ENCODE measurements at regions not wholly inside any gene's neighbourhood (a gene's known extent, or its start where the extent isn't known, plus 50 kb on each side); places are given as distances from the start of the nearest gene placed in this dataset.

GRCh38 chr7:20466543-20467021 lies 135.9 kb downstream of the ITGB8 start:
- no peak for DNase-seq (ENCODE audit: low spot score)
- no peak for TF ChIP-seq CTCF (conservative IDR thresholded peaks at IDR 0.05; ENCODE audit: low read length)
- no peak for TF ChIP-seq EZH2phosphoT487 (IDR thresholded peaks at IDR 0.05; ENCODE audit: borderline replicate concordance, low read depth, low read length)
- no peaks in the 10 kb centered on the region for H3K4me1 ChIP-seq (ENCODE audit: insufficient read depth, low read length, poor library complexity, severe bottlenecking)
- intact Hi-C loops (cut with micrococcal nuclease; ENCODE audit: unreplicated experiment), result no loop called here
- no peak overlapping the region for H3K4me2 ChIP-seq (ENCODE audit: low read length)
- no peaks in the 10 kb centered on the region for H3K36me3 ChIP-seq (ENCODE audit: insufficient read depth, low read length)
- ChIA-PET CTCF (ENCODE audit: unreplicated experiment) (no interaction called here), POLR2A (interaction anchor here (1.1 kb wide), 1 partner anchor 86 kb away, joined by 4 read pairs; no protein-coding TSS in a partner anchor)
- H3K27ac ChIP-seq (ENCODE audit: low read depth, low read length, poor library complexity, severe bottlenecking), result no peak overlapping the region
- no peaks in the 10 kb centered on the region for H3K9me3 ChIP-seq (ENCODE audit: low read length)
- no peaks in the 10 kb centered on the region for H3K79me2 ChIP-seq (ENCODE audit: insufficient read depth, low read depth, low read length)
- no peaks in the 10 kb centered on the region for H4K20me1 ChIP-seq (ENCODE audit: insufficient read depth, low read length)
- H2AFZ ChIP-seq (ENCODE audit: low read length), result no peak overlapping the region
- no TSS peak for BruUV-seq (replicated peaks)
- no peaks in the 10 kb centered on the region for H3K9me2 ChIP-seq (ENCODE audit: insufficient read depth, low read length)
- H3K4me3 ChIP-seq (ENCODE audit: low read depth, low read length, poor library complexity, severe bottlenecking), result no peak overlapping the region

- Histone ChIP-seq H3K36me3 (ENCODE audit: insufficient read depth, low read length) (no peaks in the 10 kb centered on the region), H2AFZ (ENCODE audit: low read length) (no peak overlapping the region), H3K4me2 (ENCODE audit: low read length) (no peak overlapping the region), H3K4me3 (ENCODE audit: low read depth, low read length, poor library complexity, severe bottlenecking) (no peak overlapping the region), H3K9me3 (ENCODE audit: low read length) (no peaks in the 10 kb centered on the region), H3K4me1 (ENCODE audit: insufficient read depth, low read length, poor library complexity, severe bottlenecking) (no peaks in the 10 kb centered on the region), H3K79me2 (ENCODE audit: insufficient read depth, low read depth, low read length) (no peaks in the 10 kb centered on the region), H4K20me1 (ENCODE audit: insufficient read depth, low read length) (no peaks in the 10 kb centered on the region), H3K9me2 (ENCODE audit: insufficient read depth, low read length) (no peaks in the 10 kb centered on the region), H3K27ac (ENCODE audit: low read depth, low read length, poor library complexity, severe bottlenecking) (no peak overlapping the region)
- BruUV-seq (replicated peaks), result no TSS peak
- DNase-seq (ENCODE audit: low spot score), result no peak
- ChIA-PET POLR2A (interaction anchor here (0.9 kb wide), 1 partner anchor 10 kb away, joined by 4 read pairs; no protein-coding TSS in a partner anchor), CTCF (ENCODE audit: unreplicated experiment) (no interaction called here)
- no peak for TF ChIP-seq EZH2phosphoT487 (IDR thresholded peaks at IDR 0.05; ENCODE audit: borderline replicate concordance, low read depth, low read length)
- TF ChIP-seq CTCF (conservative IDR thresholded peaks at IDR 0.05; ENCODE audit: low read length), result no peak
- intact Hi-C loops (cut with micrococcal nuclease; ENCODE audit: unreplicated experiment), result no loop called here
Measured at GRCh38 chr7:20470082-20470481, 139.4 kb downstream of the ITGB8 start.

- H4K20me1 ChIP-seq (ENCODE audit: insufficient read depth, low read length), result no peaks in the 10 kb centered on the region
- POLR2A ChIA-PET, result interaction anchor here (0.7 to 0.9 kb wide), 2 partner anchors 9 to 972 kb away, joined by 4 read pairs; no protein-coding TSS in a partner anchor
Measured at GRCh38 chr7:20470726-20471125, 140.0 kb downstream of the ITGB8 start.

More at GRCh38 chr7:20470726-20471125, 140.0 kb downstream of the ITGB8 start:
- TF ChIP-seq EZH2phosphoT487 (IDR thresholded peaks at IDR 0.05; ENCODE audit: borderline replicate concordance, low read depth, low read length) (no peak), CTCF (conservative IDR thresholded peaks at IDR 0.05; ENCODE audit: low read length) (no peak)
- BruUV-seq (replicated peaks), result no TSS peak
- no peak overlapping the region for H2AFZ ChIP-seq (ENCODE audit: low read length)
- no peaks in the 10 kb centered on the region for H3K9me3 ChIP-seq (ENCODE audit: low read length)
- no peaks in the 10 kb centered on the region for H3K36me3 ChIP-seq (ENCODE audit: insufficient read depth, low read length)
- intact Hi-C loops (cut with micrococcal nuclease; ENCODE audit: unreplicated experiment), result no loop called here
- H3K27ac ChIP-seq (ENCODE audit: low read depth, low read length, poor library complexity, severe bottlenecking), result no peak overlapping the region
- no peak overlapping the region for H3K4me3 ChIP-seq (ENCODE audit: low read depth, low read length, poor library complexity, severe bottlenecking)
- no peak overlapping the region for H3K4me2 ChIP-seq (ENCODE audit: low read length)
- no peaks in the 10 kb centered on the region for H3K79me2 ChIP-seq (ENCODE audit: insufficient read depth, low read depth, low read length)
- no peaks in the 10 kb centered on the region for H3K4me1 ChIP-seq (ENCODE audit: insufficient read depth, low read length, poor library complexity, severe bottlenecking)
- CTCF ChIA-PET (ENCODE audit: unreplicated experiment), result no interaction called here
- no peaks in the 10 kb centered on the region for H3K9me2 ChIP-seq (ENCODE audit: insufficient read depth, low read length)
- no peak for DNase-seq (ENCODE audit: low spot score)

Data from OCI-LY7 (cell line).